NT2/D1 (cell line): ENCODE measurements at regions not wholly inside any gene's neighbourhood (a gene's known extent, or its start where the extent isn't known, plus 50 kb on each side); places are given as distances from the start of the nearest gene placed in this dataset.

Experiments
- DNase-seq: peaks from one replicate; pipeline ENCODE4 v3.0.0-alpha.2; 2011; ENCODE audit warnings: low read depth, low spot score
- H3K27me3 ChIP-seq: 2 replicates; pipeline ENCODE4 v1.6.0; 2011; ENCODE audit warnings: mild to moderate bottlenecking; ENCODE audit not compliant: insufficient read length, insufficient read depth
- H3K36me3 ChIP-seq: 2 replicates; pipeline ENCODE4 v1.6.1; 2011; ENCODE audit warnings: mild to moderate bottlenecking, low read length, mixed read lengths; ENCODE audit not compliant: insufficient read depth, insufficient read length
- H3K4me1 ChIP-seq: 2 replicates; pipeline ENCODE4 v1.5.1; 2011; ENCODE audit not compliant: insufficient read depth, insufficient read length
- H3K4me3 ChIP-seq: 2 replicates; pipeline ENCODE4 v1.5.1; 2011; ENCODE audit warnings: low read depth; ENCODE audit not compliant: insufficient read length
- H3K9ac ChIP-seq: 2 replicates; pipeline ENCODE4 v1.6.0; 2011; ENCODE audit warnings: low read depth; ENCODE audit not compliant: insufficient read length
- H3K9me3 ChIP-seq: 2 replicates; pipeline ENCODE4 v1.5.1; 2011; ENCODE audit warnings: mild to moderate bottlenecking, low read length; ENCODE audit not compliant: insufficient read depth
- SUZ12 ChIP-seq: IDR thresholded peaks from 2 replicates; pipeline ENCODE4 v1.6.1; 2011; ENCODE audit not compliant: insufficient read length, insufficient read depth; ENCODE audit errors: extremely low read depth
- YY1 ChIP-seq: IDR thresholded peaks from 2 replicates; pipeline ENCODE4 v1.6.1; 2011; ENCODE audit not compliant: insufficient read length, insufficient read depth
- ZNF274 ChIP-seq: IDR thresholded peaks from 2 replicates; pipeline ENCODE4 v1.6.1; 2011; ENCODE audit warnings: mild to moderate bottlenecking, low read depth, low read length

- Histone ChIP-seq H3K9ac (no peak overlapping the region), H3K36me3 (no peaks in the 10 kb centered on the region), H3K4me3 (no peak overlapping the region), H3K27me3 (no peaks in the 10 kb centered on the region), H3K9me3 (no peaks in the 10 kb centered on the region), H3K4me1 (no peaks in the 10 kb centered on the region)
- DNase-seq: no peak
- no peak for TF ChIP-seq SUZ12
- TF ChIP-seq YY1: no peak
- TF ChIP-seq ZNF274: no peak
Measured at GRCh38 chr5:97555644-97555981, 372.6 kb upstream of the RIOK2 start.

DNA sequence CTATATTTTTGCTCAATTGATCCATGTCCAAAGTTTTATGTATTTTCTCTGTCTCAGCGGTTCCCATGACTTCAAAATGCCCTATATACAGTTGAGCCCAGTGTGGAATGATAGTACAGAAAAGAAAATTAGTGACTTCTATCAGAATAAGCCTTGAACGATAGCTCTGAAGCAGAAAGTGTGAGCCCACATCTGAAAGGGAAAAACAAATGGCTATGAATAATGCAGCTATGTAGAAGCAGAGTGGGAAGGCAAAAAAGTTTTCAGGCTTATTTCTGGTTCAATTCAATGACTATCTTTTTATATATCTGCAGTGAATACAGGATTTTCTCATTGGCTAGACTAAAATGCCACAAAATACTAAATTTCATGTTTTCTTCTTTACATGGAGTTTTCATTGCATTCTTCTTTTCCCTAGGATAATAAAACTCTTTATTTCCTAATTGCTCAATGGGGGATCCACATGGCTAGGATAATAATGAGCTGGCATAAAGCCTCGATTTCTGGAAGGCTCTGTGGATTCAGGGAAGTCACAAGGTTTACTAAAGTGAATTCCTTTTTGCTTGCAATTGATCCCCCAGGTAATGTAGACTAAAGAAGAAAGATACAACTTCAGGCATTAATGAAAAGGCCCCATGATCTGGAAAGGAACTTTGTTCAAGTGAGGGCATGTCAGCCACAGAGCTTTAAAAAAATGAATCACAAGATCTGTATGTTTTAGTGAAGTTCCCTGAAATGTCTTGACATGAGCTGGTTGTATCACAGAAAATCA lies 377.0 kb upstream of the RIOK2 start:
- Histone ChIP-seq H3K4me1 (no peaks in the 10 kb centered on the region), H3K4me3 (no peak overlapping the region), H3K9me3 (no peaks in the 10 kb centered on the region), H3K36me3 (no peaks in the 10 kb centered on the region), H3K9ac (no peak overlapping the region), H3K27me3 (no peaks in the 10 kb centered on the region)
- TF ChIP-seq YY1 (no peak), ZNF274 (no peak), SUZ12 (no peak)
- no peak for DNase-seq

- no peak for DNase-seq
- Histone ChIP-seq H3K36me3 (no peaks in the 10 kb centered on the region), H3K9ac (no peak overlapping the region), H3K27me3 (no peaks in the 10 kb centered on the region), H3K9me3 (no peaks in the 10 kb centered on the region), H3K4me3 (no peak overlapping the region), H3K4me1 (no peaks in the 10 kb centered on the region)
- TF ChIP-seq YY1 (no peak), SUZ12 (no peak), ZNF274 (no peak)
Measured at GRCh38 chr5:97560599-97560993, 377.5 kb upstream of the RIOK2 start.

GRCh38 chr5:97563050-97563657 lies 380.1 kb upstream of the RIOK2 start:
- H3K36me3 ChIP-seq: no peaks in the 10 kb centered on the region
- TF ChIP-seq SUZ12 (no peak), ZNF274 (no peak), YY1 (no peak)
- H3K9me3 ChIP-seq: no peaks in the 10 kb centered on the region
- no peaks in the 10 kb centered on the region for H3K27me3 ChIP-seq
- no peaks in the 10 kb centered on the region for H3K4me1 ChIP-seq
- H3K4me3 ChIP-seq: no peak overlapping the region
- H3K9ac ChIP-seq: no peak overlapping the region
- DNase-seq: no peak

- DNase-seq: no peak
- Histone ChIP-seq H3K9me3 (peaks cover 17% of the 10 kb centered on the region; the same call in 1 of the 2 replicates), H3K36me3 (no peaks in the 10 kb centered on the region), H3K4me3 (no peak overlapping the region), H3K9ac (no peak overlapping the region), H3K4me1 (no peaks in the 10 kb centered on the region), H3K27me3 (no peaks in the 10 kb centered on the region)
- TF ChIP-seq SUZ12: no peak
- TF ChIP-seq YY1: no peak
- no peak for TF ChIP-seq ZNF274
Measured at GRCh38 chr5:97568382-97568781, 385.3 kb upstream of the RIOK2 start.

DNA sequence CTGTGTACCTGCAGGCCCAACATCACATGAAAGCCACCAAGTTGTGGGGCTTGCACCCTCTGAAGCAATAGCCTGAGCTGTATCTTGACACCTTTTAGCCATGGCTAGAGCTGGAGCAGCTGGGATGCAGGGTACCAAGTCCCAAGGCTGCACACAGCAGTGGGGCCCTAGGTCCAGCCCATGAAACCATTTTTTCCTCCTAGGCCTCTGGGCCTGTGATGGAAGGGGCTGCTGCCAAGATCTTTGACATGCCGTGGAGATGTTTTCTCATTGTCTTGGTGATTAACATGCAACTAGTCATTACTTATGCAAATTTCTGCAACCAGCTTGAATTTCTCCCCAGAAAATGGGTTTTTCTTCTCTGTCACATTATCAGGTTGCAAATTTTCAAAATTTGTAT lies 387.2 kb upstream of the RIOK2 start:
- no peak for DNase-seq
- H3K4me1 ChIP-seq: no peaks in the 10 kb centered on the region
- H3K9me3 ChIP-seq: peaks cover 17% of the 10 kb centered on the region; the same call in 1 of the 2 replicates
- no peaks in the 10 kb centered on the region for H3K36me3 ChIP-seq
- TF ChIP-seq ZNF274 (no peak), YY1 (no peak), SUZ12 (no peak)
- H3K9ac ChIP-seq: no peak overlapping the region
- no peak overlapping the region for H3K4me3 ChIP-seq
- H3K27me3 ChIP-seq: no peaks in the 10 kb centered on the region

- Histone ChIP-seq H3K9ac (no peak overlapping the region), H3K4me3 (no peak overlapping the region), H3K27me3 (no peaks in the 10 kb centered on the region), H3K36me3 (no peaks in the 10 kb centered on the region), H3K9me3 (peaks cover 9% of the 10 kb centered on the region; the same call in 1 of the 2 replicates), H3K4me1 (no peaks in the 10 kb centered on the region)
- DNase-seq: no peak
- TF ChIP-seq ZNF274 (no peak), SUZ12 (no peak), YY1 (no peak)
Measured at GRCh38 chr5:97575322-97575721, 392.3 kb upstream of the RIOK2 start.
